NCI-H69 (cell line): ENCODE measurements at regions not wholly inside any gene's neighbourhood (a gene's known extent, or its start where the extent isn't known, plus 50 kb on each side); places are given as distances from the start of the nearest gene placed in this dataset.

Source experiments
- DNase-seq: peaks from one replicate; lab custom pipeline; 2025; lab: John Stamatoyannopoulos, UW

DNA sequence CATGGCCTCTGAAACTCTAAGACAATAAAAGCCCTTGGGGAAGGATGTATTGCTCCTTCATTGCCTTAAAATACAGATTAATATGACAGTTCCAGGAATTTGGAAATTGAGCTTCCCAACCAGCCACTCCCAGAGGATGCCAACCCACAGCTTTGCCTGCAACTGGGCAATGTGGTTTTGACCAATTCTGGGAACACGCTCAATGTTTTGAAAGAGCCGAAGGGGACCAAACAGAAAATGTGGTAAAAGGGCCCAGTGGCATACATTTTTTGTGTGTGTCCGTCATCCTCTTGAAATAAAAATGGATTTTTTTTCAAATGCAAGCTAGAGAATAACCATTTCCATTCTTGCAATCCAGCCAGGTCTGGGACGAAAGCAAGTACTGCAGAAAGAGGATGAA is 88.3 kb upstream of the PLEKHG7 start:
- DNase-seq = no peak

DNA sequence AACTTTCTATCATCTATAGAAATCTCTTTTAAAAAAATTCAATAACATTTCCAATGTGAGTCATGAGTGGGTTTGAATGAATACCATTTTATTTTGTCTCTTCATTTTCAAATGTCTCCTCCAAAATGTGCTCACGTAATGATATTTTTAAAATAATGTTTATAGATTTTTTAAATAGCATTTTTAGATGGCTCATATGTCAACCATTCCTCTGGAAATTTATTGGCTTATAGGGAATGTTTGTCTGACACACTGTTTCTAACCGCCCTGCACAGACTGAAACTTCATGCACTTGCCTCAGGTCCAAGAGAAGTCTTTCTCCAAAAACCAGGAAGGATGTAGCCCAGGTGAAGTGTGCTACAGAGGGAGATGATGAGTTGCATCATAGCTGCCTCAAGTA is 88.8 kb upstream of the PLEKHG7 start:
- DNase-seq = no peak

DNA sequence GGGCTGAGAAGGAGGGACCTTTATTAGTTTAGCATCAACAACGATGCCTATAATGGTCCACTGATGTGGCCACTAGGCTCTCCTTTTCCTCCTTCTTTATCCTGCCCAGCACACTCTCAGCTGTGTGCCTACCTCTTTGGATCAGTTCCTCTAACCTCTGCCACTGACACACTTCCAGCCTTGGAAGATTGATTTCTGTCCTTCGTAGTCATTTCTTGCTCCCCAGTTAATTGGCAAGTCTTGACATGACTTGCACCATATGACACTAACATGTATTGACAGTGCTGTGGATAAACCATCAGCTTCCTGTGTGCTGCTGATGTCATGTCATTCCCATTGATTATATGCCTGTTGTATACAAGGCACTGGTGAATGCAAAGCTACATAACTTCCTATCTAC is 90.2 kb upstream of the PLEKHG7 start:
- no peak for DNase-seq

DNA sequence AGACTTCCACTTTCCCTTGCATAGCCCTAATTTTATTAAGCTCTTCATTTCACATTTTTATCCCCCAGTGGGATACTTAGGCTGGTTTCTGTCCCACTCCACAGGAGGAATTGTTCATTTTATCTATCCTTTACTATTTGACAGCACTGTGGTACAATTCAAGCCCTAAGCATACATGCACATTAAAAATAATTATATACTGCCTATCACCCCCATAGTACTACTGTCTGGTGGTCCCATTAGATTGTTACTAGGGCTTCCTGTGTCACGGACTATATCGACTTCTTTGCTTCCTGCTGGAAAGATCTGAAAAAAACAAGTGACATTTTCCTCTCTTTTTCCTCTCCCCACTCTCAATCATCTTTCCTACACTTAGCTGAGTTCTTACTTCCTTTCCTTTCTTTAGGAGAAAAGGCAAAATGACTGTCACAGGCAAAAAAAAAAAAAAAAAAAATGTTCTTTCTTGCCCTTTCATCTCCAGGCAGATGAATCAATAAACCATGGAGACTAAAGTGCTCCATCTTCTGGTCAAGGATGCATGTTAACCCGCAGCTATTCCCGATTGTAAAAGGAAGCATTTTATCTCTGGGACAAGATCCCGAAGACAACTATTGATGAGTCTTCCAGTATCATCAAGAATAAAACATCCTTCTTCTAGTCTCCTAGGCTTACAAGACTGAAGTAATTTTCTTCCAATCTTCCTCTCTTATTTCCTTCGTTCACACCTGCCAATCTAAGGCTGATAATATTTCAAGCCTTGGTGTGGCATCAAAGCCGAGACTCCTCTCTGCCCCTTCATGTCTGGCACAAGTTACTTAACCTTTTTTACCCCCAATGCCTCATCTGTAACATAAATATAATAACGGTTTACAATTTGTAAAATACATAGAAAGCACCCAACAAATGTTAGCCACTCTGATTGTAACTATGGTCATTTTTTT is 94.4 kb upstream of the PLEKHG7 start:
- peak; percentile 71 for DNase-seq

DNA sequence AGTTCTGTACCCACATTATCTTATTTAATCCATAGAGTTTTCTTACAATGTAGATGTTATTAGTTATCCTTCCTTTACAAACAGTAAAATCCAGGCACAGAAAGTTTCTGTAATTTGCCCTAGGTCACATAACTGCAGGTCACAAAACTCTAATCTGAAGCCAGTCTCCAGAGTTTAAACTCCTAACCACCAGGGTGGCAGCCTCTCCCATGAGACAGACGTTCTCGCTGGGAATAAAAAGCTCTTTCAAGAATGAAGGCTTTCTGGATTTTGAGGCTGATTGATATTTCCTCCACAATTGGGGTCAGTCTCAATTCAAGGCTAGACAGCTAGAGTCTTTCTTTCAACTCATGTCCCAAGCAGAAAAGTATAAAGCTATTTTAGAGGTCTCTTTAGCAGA is 95.8 kb upstream of the PLEKHG7 start:
- no peak for DNase-seq

DNA sequence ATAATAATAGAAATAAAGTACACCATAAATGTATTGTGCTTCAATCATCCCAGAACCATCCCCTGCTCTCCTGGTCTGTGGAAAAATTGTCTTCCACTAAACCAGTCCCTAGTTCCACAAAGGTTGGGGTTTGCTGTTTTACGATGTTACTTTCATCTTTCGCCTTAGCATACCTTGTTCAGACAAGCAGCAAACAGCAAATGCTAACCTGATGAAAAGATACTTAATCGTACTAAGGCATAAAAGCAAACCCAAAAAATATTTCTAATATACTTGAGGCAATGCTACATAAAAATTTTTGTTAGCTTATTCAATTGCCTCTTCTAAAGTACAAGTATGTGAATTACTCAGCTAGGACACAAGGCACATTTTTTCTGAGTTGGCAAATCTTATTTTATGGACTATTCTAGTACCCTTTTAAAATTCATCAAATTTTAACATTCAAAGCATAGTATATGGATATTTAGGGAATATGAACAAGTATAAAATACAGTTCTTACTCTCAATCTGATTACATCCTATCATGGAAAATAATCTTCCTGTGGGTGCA is 97.1 kb upstream of the PLEKHG7 start:
- no peak for DNase-seq

DNA sequence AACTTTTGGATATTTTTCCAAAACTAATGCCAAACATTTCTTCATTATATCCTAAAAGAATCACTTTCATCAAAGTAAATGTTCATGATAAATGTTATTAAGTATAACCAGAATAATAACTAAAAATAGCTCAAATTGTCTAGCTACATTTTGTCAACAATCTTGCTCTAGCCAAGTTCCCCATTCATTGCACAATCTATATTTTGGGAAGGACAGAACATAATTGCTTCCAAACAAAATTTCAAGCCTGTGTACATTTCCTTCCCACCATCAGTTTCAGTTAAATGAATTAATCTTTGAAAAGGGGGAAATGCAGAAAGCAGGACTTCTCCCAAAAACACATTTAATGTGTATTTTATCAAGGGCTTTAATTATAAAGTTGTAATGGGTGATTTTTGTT is 98.0 kb upstream of the PLEKHG7 start:
- no peak for DNase-seq

DNA sequence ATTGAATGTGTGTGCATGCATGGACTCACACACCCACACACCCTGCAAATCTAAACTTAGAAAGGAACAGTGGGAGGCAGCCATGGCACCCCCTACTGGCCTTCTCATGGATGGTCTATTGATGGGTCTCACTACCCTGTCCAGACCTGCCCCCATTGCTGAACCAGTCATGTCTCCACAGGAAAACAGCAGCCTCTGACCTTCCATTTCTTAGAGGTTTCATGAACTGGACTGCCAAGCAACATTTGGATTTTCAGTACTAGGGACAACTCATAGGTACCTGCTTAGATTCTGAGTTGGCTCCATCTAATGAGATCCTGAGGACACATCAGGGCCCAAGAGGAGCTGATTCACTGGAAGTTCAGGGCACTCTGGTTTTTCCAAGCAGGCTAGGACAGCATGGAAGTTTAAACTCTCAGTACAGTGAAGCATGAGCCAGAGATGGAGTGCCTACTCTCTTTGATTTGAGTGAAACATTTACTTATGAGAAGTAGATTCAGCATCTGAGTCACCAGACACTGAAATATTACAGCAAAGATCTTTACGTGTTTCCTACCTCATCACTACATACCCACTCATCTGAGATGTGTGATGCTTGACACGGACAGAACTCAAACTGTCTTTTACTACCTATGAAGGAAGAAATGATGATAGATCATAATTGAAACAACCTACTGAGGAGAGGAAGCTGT is 98.9 kb upstream of the PLEKHG7 start:
- no peak for DNase-seq

DNA sequence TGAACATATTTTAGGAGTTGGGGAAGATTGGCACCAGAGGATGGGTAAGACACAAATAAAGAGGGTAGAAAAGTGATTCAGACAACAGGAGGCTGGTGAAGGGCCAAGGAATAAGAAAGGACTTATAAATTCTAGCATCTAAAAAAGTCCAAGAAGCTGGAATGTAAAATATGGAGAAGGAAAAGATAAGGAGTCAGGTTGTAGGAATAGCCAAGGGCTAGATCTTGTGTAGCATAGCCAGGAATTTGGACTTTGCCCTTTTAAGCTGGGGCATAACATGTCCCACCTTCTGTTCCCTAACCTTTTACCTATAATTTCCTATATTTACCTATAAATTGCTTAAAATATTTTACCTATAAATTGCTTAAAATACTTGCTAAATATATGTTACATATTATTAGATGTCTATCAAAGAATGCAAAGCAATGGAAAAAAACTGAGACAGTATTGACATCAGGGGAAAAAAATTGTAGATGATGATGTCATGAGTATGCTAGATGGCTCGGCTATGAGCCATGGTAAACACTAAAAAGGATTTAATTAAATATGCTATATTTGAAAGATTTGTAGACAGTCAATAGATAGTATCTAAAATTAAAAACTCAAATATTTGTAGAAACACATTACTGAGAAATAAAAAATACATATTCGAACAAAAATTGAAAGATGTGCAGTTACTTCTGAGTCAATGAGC is 99.7 kb upstream of the PLEKHG7 start:
- no peak for DNase-seq

DNA sequence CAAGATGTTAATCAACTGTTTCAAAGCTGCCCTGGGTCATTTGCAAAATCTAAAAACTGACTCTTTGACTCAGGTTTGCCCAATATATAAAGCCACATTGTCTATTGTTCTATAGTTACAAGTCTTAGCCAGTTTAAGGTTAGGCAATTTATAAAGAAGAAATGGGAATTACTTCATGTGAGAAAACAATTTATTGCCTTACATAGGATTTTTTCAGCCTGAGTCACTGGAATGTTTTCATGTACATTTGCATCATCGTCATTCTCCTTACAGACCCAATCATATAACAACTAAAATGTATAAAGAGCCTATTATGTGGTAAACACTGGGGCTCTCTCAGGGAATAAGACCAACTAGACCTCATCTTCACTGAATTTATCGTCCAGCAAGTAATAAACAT is 100.3 kb upstream of the PLEKHG7 start:
- DNase-seq = no peak

DNA sequence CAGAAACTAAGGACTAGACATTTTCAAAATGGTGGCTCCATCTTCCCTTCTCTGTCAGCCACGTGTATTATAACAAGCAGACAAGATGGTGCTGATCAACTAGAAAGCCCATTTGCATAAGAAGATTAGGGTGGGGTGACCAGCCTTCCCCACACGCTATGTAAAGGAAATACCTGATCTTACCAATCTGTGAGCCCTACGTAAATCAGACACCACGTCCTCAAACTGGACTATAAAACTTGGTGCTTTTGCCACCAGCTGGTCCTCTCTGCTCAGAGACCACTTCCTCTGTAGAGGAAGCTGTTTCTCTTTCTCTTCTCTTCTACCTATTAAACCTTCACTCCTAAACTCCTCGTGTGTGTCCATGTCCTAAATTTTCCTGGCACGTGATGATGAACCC is 101.1 kb upstream of the PLEKHG7 start:
- DNase-seq = no peak

DNA sequence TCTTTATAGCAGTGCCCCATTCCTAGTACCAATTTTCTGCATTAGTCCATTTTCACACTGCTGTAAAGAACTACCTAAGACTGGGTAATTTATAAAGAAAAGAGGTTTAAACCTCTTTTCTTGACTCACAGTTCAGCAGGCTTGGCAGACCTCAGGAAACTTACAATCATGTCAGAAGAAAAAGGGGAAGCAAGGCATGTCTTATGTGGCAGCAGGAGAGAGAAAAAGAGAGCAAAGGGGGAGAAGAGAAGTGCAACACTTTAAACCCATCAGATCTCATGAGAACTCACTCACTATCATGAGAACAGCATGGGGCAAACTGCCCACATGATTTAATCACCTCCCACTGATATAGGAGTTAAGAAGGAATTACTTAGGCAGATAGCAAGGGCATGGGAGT is 101.6 kb upstream of the PLEKHG7 start:
- no peak for DNase-seq

DNA sequence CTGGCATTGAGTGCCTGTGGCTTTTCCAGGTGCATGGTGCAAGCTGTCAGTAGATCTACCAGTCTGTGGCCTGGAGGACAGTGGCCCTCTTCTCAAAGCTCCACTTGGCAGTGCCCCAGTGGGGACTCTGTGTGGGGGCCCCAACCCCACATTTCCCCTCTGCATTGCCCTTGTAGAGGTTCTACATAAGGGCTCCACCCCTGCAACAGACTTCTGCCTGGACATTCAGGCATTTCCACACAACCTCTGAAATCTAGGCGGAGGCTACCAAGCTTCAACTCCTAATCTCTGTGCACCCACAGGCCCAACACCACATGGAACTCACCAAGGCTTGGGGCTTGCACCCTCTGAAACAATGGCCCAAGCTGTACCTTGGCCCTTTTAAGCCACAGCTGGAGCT is 102.7 kb upstream of the PLEKHG7 start:
- DNase-seq = no peak

DNA sequence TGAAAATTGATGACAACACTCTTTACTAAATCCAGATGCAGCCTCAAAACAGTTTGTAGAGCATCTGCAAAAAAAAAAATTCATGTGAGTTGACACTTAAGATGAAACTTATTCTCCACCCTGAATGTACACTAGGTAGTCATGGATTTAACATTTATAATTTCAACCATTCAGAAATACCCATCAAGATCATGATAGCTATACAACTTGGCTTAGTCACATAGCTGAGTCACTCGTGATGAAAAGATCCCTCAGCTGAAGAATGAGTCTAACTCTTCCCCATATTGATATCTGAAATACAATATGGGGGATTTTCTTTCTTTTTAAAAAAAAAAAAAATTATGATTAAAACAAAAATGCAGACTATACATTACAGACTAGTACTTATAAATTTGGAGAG is 104.8 kb upstream of the PLEKHG7 start:
- no peak for DNase-seq

DNA sequence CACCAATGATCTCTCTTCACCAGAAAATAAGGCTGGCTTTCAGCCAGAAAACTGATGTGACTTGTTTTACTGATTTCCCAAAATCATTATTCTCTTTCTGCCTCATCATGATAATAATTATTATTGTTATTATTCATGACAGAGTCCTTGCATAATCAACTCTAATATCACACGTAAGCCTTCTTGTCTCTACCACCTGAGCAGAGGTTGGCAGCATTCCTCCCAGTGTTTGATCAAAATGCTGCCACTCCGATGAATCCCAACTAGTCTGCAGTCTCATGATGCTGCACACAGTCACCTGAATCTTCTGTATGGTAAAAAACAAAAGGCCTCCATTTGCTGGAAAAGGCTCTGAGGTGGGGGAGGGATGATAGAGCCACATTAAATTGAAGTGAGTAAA is 105.7 kb upstream of the PLEKHG7 start:
- no peak for DNase-seq

DNA sequence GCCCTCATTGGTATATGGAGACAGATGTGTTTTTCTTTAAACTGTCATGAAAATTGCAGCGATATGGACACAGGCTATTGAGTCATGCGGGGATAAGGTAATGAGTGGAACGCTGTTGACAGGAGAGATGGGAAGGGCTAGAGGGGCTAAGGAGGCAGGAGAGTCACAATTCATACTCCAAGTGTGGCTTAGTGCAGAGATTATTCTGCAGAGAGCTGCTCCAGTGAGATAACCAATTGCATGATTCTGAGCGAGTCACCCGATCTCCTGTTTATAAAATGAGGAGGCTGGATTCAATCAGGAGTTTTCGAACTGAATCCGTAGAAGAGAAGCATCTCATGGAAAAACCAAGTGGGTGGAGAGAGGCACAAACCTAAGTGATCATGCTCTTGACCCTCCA is 106.4 kb upstream of the PLEKHG7 start:
- peak; percentile 63 for DNase-seq

DNA sequence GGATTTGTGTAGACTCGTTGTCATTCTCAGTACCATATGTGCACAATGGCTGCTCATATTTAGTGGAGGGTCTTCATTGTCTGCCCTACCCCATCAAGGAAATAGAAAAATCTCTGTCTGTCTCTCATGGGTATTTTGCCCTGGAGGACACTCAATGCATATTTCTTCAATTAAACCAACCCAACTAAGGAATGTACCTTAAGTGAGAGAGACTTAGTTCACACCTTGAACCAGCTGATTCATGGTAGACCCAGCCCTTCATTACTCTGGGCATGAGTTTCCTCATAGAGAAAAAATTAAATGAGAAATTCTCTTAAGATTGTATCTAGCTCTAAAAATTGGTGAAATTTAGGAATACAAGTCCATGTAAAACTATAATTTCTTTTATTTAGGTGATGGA is 107.1 kb upstream of the PLEKHG7 start:
- DNase-seq = no peak

DNA sequence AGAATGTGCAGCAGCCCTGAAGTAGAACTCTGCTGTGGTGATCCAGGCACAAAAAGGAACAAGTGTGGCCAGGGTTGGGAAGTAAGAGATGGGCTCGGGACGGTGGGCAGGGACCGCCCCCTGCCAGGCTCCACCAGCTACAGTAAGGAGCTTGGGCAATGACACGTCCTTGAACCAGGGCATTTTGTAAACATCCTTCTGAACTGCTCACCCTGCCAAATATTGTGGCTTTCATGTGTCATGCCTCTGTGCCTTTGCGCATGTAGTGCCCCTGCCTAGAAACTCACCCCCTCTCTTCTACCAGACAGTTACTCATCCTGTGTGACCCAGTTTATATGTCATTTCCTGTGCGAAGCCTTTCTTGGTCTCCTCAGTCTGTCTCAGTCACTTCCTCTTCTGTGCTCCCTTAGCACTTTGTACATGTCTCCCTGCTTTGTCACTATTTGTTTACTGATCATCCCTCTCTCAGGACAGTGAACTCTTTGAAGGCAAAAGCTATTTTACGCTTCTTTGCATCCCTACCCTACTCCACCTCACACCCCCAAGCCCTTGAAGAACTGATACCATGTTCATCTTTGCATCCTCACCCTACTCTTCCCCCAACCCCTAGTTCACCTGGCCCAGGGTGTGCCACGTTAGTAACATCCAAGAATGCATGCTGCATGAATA is 108.9 kb upstream of the PLEKHG7 start:
- DNase-seq = peak; percentile 16

DNA sequence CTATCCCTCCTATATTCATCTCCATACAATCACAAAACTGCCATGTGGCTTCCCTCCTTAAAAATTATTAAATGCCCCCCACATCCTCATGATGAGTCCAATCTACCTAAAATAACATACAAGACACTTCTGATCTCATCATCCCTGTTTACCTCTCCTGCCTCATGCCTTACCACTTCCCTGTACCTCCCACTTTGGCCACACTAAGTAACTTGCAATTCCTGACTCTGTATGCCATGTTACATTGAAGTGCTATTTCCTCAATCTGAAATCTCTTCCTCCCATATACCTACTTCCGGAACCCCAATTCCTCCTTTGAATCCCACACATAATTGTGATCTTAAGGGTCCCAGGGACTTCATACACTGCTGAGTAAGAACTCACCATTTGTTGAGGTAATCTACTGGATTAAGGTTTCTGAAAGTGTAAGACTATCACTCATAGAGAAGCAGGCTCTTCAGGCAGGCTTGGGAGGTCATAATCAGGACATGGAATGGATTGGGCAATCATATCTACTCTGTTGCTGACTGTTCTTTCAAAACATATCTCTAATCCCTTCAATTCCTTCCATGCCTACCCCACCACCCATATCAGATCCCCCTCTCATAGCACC is 117.6 kb upstream of the PLEKHG7 start:
- DNase-seq = no peak

DNA sequence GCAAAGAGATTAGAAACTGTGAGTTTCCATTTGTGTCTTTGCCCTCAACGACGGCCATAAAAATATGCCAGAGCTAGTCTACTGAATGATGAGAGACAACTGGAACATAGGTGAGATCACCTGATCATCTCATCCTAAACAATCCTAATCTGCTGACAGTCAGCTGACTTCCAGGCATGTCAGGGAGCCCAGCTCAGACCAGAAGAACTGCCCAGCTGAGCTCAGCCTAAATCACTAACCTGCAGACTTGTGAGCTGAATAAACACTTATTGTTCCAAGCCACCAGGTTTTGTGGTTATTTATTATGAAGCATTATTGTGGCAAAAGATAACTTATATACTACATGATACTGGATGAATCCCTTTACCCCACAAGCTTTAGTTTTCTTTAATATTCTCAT is 118.9 kb upstream of the PLEKHG7 start:
- no peak for DNase-seq

DNA sequence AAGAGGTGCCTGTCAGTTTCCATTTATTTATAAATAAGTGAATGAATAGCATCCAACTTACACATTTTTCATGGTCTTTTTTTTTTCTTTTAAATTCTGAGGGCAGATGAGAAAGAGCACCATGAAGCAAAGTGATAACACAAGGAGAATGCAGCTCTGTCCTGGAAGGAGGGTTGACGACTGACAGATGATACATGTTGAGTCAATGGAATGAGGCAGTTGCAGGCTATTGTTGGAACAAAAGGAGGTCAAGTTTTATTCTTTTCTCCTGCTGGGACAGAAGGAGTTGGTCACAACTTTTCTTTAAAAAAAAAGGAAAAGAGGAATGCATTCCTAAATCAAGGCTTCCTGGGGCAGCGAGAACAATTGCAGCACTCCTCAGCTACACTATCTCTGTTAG is 119.9 kb upstream of the PLEKHG7 start:
- no peak for DNase-seq

DNA sequence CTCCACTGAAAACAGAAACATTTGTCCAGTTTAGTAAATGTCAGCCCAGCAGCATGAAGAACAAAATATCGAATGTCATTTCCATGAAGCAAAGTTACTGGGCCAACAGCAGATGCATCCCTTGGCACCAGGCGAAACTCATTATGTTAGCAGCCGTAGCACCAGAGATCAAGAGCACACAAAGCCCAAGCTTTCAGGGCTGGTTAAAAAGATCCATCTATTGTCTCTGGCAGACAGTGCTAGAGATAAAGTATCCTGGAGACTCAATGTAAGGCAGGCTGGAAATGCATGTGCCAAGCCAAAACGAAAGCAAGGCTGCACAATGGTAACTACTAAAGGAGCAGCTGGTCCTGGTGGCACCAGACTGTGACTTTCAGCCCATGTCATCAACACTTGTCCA is 120.3 kb upstream of the PLEKHG7 start:
- DNase-seq = peak; percentile 41
